ENCODE measurements at regions not wholly inside any gene's neighbourhood (a gene's known extent, or its start where the extent isn't known, plus 50 kb on each side); places are given as distances from the start of the nearest gene placed in this dataset.

DNA sequence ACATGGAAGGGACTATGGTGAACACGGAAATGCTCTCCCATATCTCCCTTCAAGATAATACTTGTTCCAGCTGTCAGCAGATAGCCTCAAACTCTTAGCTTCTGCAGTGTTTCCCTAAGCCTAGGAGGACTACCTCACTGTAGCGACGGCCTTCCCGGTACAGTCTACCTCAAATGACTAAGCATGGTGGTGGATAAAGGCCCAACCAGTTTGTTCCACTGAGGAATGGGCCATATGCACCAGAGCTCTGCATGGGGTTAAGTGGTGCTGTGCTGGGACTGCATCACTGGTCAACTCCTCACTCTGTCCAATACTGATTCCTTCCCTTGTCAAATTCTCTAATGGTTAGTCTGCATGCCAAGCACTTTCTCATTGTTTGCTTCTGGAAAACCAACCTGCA, 119.6 kb upstream of the GNPDA2 start:
- no peak for DNase-seq

GRCh38 chr4:44845309-44845708, 119.0 kb upstream of the GNPDA2 start:
- no peak for DNase-seq

DNA sequence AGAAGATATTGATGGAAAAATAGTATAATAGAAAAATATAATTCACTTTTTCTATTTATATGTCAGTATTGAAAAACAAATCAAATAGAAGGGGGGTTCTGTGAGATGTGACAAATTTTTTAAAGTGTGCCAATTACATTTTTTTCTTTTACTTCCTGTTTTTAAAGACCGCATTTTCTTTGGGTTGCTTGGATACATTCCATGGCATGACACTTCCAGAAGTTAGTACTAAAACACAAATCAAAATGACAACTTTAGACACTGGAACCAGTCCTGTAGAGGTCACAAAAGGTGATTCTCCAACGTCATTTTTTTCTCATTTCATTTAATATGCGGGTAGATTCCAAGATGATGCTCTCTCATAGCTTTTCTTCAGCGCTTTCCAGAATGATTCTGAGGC, 116.2 kb upstream of the GNPDA2 start:
- DNase-seq, result no peak

DNA sequence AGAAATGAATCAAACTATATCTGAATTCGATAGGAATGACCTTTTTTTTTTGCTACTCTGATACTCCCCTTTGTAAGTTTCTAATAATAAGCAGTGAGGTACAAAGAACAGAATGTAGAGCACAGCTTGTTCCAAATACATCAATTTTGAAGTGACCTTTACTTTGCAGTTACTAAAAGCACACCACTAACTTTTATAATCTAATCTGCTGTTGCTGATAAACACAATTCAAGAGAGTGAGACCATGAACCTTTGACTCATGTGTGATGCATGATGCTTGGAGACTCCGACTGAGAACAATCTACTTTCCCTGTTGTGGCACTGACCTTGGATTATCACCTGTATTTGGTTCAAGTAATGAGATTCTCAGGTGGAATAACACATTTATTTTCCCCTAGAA, 91.6 kb upstream of the GNPDA2 start:
- no peak for DNase-seq

DNA sequence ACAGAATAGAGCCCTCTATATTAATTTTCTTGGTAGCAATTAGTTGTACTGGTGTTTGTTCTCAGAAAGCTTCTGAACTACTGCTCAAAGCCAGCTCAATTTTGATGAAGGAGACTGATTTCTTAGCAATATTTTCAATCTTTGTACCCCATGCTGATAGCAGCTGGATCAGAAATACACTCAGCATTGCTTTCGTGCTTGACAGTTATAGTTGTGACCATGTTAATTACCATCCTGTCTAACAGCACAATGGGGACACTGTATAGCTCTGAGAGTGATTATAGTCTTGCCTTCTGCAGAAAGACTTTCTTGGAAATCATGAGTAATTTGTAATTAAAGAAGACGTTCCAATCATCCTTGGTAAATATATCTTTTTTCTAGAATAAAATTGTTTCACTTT, 79.7 kb upstream of the GNPDA2 start:
- DNase-seq, result no peak

- DNase-seq, result no peak
Measured at GRCh38 chr4:44804301-44804700, 77.9 kb upstream of the GNPDA2 start.

DNA sequence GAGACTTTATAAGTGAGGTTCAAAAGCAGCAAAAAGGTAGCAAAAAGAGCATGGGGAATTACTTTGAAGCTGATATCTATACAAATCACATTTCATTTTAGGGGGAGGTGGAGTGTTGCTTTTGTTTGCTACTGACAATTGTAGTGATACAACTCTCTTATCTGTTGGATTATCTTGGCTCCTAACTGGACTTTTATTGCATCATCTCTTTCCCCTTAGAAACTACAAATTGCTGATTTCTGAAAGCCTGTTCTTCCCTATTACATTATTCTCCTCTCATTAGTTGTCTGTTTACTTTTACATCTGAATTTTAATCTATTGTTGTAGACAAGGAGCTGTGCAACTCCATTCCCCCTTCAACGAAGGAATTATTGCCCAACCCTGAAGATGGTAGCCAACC, 75.0 kb upstream of the GNPDA2 start:
- no peak for DNase-seq

DNA sequence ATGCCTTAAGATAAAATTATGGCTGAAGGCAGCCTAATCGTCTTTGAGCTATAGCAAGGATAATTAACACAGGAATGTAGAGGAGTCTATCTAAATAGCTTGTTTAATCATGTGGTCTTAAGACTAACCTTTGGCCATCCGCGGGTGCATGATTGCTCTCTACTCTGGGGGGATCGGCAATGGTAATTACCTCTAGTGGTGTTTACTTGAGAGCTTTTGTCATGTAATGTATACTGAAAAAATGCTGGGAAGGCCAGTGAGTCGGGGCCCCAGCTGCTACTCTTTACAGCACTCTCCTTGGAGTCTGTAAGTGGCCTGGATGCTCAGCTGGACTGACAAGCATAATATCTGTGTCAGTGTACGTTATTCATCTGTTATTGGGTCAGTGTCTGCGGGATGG, 65.5 kb upstream of the GNPDA2 start:
- DNase-seq, result no peak

DNA sequence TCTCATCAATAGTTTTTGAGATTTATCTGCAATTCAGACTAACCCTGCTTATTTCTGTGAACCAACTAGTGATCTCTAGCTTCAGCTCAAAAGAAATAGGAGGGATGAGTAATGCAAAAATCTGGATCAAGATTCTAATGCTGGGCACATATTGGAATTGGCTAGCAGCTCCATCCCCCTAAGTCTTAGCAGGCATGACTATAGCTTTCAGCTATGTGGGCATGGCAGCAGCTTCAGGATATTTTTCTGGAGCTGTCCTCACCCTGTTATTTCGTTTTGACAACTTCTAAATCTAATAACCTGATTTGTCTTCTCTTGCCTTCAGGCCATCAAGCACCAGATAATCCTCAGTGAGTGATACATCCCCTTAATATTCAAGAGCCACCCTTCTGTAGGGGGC, 50.8 kb upstream of the GNPDA2 start:
- DNase-seq, result no peak

Measured in amygdala (tissue), 56 donors.